GM03348 (cell line): ENCODE measurements at regions not wholly inside any gene's neighbourhood (a gene's known extent, or its start where the extent isn't known, plus 50 kb on each side); places are given as distances from the start of the nearest gene placed in this dataset.
"Not testable (repeated sequence)": the region's sequence is repeated elsewhere in the genome, so short reads cannot be mapped to it uniquely, and the experiment has no call there.

Experiments used
- DNase-seq: peaks from one replicate; pipeline ENCODE4 v3.0.0; 2012; ENCODE audit warnings: low spot score

DNA sequence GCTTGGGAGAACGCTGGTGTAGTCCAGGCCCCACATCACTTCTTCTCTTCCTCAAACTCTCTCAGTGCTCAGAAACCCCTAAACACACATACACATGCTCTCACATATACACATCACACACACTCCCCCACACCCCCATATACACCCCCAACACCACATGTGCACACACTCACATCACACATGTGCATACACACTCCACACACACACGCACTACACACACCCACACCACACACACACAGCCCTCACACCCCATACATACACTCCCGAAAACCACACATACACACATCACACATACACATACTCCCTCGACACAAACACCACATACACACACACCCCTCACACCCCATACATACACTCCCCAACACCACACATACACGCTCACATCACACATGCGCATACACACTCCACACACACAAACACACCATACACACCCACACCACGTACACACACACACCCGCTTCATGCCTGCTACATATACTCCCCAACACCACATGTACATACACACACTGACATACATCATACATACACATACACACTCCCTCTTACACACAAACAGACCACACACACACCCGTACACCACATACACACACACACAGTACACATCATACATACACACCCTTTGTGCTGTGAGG lies 110.3 kb upstream of the TMEM170B start:
- no peak for DNase-seq

GRCh38 chr6:11426571-11426970 lies 111.0 kb upstream of the TMEM170B start:
- DNase-seq, result no peak

DNA sequence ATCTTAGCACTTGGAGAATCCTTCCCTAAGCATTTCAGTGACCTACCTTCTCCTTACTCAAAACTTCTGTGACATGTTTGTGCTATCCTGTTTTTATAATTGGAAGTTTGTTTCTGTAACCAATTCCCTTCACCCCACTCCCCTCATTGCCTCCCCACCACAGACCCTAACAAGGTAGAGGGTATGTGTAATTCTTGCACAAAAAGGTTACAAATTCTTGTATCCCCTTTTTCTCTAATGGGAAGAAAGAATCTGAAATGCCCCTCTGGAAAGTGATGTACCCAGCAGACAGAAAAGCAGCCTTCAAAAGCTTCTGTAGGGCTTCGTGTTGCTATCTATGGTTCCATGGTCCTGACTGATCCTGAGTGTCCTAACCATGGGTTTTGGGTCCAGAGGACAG lies 111.7 kb upstream of the TMEM170B start:
- no peak for DNase-seq

DNA sequence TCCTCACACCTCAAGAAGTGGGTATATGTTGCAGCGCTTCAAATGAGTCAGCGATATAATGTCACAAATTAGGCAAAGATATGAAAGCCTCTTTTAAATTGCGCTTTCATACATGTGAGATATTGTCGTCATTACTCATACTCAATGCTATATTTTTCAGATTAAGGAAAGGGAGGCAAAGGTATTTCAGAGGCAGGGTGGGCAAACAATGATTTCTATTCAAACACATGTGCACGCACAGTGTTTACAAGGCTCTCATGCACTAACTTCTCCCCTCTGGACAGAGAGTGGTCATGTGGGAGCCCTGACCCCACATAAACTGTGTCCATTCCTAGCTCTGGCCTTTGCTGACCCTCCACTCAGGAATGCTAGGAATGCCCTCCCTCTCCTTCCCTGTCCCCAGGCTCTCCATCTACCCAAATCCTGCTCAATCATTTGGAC lies 112.1 kb upstream of the TMEM170B start:
- DNase-seq, result no peak

- no peak for DNase-seq
These were observed 113.0 kb upstream of the TMEM170B start for GRCh38 chr6:11424395-11425034.

- no peak for DNase-seq
These were observed 113.9 kb upstream of the TMEM170B start for GRCh38 chr6:11423667-11424066.

- DNase-seq, result no peak
These were observed 114.5 kb upstream of the TMEM170B start for GRCh38 chr6:11423072-11423471.

- no peak for DNase-seq
These were observed 117.6 kb upstream of the TMEM170B start for GRCh38 chr6:11419763-11420453.

DNA sequence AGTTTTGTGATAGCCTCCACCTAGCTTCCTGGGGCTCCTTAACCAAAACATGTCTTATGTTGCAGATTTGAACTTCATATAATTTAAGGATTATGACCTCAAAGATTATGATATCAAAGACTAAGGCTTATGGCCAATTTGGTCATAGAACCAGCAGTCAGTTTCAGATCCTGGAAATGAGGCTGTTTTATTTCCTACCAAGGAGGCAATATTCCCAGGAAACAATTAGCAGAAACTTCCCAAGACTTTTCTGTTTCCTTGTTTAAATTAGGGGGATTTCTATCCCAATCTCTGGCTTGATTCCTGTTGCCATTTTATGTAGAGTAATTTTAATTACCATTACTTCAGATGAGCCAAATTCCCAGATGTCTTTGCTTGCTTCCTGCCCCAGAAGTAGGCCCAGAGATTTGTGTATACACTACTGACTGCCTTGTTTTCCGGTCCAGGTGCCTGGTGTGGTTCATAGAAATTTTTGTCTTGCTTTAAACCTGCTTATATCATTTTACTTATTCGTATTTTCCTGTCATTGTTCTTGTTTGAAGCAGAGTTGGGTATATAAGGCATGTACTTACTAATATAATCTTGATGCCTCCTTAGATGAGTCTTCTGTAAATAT lies 119.2 kb upstream of the TMEM170B start:
- no peak for DNase-seq

- DNase-seq, result no peak
These were observed 120.5 kb upstream of the TMEM170B start for GRCh38 chr6:11416936-11417576.

DNA sequence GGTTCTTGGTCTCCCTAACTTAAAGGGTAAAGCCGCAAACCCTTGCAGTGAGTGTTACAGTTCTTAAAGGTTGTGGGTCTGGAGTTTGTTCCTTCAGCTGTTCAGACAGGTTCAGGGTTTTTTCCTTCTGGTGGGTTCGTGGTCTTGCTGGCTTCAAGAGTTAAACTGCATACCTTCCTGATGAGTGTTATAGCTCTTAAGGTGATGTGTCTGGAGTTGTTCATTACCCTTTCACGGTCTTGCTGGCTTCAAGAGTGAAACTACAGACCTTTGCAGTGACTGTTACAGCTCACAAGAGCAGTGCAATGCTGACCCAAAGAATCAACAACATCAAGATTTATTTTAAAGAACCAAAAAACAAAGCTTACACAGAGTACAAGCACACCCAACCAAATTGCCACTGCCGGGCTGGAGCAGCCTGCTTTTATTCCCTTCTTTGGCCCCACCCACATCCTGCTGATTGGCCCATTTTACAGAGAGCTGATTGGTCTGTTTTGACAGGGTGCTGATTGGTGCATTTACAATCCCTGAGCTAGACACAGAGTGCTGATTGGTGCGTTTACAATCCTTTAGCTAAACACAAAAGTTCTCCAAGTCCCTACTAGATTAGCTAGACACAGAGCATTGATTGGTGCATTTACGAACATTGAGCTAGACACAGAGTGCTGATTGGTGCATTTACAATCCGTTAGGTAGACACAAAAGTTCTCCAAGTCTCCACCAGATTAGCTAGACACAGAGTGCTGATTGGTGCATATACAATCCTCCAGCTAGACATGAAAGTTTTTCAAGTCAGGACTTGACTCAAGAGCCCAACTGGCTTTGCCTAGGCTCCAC lies 121.2 kb upstream of the TMEM170B start:
- DNase-seq, result not testable (repeated sequence)

- DNase-seq, result no peak
These were observed 122.0 kb upstream of the TMEM170B start for GRCh38 chr6:11415557-11415956.

GRCh38 chr6:11414176-11414963 lies 123.2 kb upstream of the TMEM170B start:
- no peak for DNase-seq

- peak; percentile 59 for DNase-seq
These were observed 123.8 kb upstream of the TMEM170B start for GRCh38 chr6:11413728-11414127.

DNA sequence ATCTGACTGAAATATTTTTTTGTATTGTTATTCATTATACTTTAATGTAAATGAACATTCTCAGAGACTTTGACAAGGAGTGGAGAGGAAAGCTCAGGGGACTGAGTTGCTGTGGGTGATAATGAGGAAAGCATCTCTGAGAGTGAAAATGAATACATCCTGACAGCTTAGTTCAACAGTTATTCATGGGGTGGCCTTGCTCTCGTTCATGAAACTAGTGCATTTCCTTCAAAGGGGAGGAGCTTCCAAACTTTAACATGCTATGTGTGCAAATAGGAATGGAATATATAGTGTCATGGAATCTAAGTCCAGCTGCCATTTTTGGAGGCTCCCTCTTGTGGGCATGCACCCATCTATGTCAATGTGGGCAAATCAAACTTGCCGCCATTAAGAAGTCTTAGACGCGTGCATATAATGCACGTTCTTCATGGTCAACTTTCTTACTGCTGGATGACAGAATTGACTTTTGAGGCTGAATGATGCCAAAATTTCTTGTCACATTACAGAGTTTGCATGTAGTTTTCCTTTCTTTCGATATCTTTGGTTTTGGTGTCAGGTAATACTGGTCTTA lies 124.3 kb upstream of the TMEM170B start:
- no peak for DNase-seq

DNA sequence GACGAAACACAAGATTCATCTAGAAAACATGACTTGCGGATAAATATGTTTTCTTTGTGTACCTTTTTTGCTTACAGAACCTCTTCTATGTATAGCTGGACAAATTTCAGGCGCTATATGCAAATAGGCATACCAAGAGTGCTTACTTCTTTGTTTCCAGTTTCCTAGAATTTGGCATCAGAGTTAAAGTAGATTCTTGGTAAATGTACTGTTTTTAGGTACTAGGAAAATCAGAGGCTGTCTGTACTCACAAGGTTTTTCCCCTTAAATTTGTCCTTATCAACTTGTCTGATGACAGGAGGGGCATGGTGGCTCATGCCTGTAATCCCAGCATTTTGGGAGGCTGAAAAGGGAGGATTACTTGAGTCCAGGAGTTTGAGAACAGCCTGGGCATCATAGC lies 124.9 kb upstream of the TMEM170B start:
- DNase-seq, result no peak

GRCh38 chr6:11412011-11412424 lies 125.5 kb upstream of the TMEM170B start:
- DNase-seq, result peak; percentile 54

DNA sequence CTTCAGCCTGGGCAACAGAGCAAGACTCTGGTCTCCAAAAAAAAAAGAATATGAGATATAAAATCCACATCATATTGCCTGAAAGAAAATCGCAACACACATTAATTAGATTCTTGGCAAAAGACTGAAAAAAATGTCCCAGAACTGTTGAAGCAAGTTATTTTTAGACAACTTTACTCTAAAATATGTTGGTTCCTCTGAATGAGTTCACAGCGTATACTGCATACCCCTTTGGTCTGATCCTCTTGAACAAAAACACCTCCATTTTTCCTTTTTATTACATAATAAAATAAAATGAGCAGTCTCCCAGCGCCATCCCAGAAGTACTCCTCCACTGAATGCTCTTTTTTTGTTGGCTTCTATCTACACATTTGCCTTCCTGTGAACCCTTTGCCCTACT lies 126.0 kb upstream of the TMEM170B start:
- DNase-seq, result peak; percentile 19

DNA sequence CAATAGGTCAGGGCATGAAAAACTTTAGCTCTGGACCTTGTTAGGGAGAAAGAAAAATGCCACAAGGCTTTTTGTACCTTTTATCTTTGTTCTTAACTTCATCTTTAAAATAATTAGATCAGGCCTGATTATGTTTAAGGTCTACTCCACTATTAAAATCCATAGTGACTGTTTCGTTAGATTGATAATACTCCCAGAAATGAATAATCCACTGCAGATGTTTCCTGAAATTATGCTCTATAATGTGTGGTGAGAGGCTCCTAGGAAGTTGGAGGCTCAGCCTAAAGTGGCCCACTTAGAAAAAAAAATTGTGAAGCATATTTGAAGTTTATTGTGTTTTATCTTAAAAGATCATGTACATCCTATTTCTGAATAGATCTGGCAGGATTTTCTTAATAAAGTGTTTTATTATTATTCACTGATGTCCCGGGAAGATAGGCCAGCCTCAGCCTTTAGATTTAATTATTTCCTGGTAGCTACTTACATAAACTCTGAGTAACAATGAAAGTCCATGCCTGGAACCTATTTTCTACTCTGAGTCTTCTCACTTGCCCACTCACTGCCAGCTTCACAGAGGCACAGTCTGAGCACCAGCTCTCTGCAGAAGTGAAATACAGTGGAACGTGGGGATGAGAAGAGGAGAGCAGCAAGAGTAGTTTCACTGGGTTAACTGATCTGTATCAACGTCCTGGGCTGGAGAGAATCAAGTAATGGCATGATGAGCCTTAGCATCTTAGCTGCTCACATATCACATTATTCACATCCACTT lies 126.8 kb upstream of the TMEM170B start:
- DNase-seq, result no peak

GRCh38 chr6:11409371-11409770 lies 128.2 kb upstream of the TMEM170B start:
- DNase-seq, result no peak
